OCI-M2 (cell line): ENCODE measurements at regions not wholly inside any gene's neighbourhood (a gene's known extent, or its start where the extent isn't known, plus 50 kb on each side); places are given as distances from the start of the nearest gene placed in this dataset.
"Not testable (repeated sequence)": the region's sequence is repeated elsewhere in the genome, so short reads cannot be mapped to it uniquely, and the experiment has no call there.

Experiments
- DNase-seq: peaks from one replicate; lab custom pipeline; 2025; ENCODE audit not compliant: unreplicated experiment; lab: John Stamatoyannopoulos, UW

DNA sequence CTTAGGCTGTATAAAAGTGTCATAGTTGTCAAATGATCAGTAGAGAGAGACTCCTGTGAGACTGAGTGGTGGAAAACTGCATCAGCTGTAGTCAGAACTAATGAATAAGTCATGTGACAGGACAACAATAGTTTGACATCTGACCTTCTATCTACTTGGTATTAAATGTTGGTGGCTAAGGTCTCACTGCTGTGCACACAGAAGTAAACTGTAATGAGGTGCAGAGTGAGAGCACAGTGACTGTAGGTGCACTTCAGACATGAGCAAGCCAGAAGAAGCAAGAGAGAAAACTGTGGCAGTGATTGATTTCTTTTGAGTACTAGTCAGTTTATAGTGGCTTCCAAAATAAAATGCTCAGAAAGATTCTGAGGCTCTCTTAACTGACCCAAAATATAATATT lies 803.6 kb downstream of the RAPGEF2 start:
- no peak for DNase-seq

GRCh38 chr4:159910721-159911120 lies 807.8 kb downstream of the RAPGEF2 start:
- DNase-seq, result no peak

GRCh38 chr4:159922119-159922518 lies 819.2 kb downstream of the RAPGEF2 start:
- no peak for DNase-seq

- DNase-seq, result no peak
Measured at GRCh38 chr4:159925770-159926169, 822.9 kb downstream of the RAPGEF2 start.

- no peak for DNase-seq
Measured at GRCh38 chr4:159926871-159927270, 824.0 kb downstream of the RAPGEF2 start.

DNA sequence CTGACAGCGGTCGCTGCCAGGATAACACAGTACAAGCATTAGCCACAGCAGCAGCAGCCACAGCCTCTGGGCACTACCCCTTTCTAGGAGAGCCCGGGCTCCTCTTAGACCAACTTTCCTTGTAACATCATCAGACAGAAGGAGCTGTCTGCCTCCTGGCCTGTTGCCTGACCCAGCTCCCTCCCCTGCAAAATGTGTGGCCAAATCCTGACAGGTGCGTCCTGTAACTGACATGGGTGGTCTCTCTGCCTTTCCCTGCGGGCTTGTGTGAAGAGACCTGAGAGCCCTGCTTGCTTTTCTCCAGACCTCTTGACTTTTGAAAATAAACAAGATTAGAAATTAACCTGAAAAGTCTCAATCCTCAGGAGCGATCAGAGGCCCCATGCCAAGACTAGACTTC lies 824.9 kb downstream of the RAPGEF2 start:
- no peak for DNase-seq

DNA sequence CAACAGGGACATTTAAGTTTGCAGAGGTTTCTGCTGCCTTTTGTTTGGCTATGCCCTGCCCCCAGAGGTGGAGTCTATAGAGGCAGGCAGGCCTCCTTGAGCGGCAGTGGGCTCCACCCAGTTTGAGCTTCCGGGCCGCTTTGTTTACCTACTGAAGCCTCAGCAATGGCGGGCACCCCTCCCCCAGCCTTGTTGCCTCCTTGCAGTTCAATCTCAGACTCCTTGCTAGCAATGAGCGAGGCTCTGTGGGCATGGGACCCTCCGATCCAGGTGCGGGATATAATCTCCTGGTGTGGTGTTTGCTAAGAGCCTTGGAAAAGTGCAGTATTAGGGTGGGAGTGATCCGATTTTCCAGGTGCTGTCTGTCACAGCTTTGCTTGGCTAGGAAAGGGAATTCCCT lies 831.7 kb downstream of the RAPGEF2 start:
- DNase-seq, result not testable (repeated sequence)

- DNase-seq, result no peak
Measured at GRCh38 chr4:159937595-159937994, 834.7 kb downstream of the RAPGEF2 start.

DNA sequence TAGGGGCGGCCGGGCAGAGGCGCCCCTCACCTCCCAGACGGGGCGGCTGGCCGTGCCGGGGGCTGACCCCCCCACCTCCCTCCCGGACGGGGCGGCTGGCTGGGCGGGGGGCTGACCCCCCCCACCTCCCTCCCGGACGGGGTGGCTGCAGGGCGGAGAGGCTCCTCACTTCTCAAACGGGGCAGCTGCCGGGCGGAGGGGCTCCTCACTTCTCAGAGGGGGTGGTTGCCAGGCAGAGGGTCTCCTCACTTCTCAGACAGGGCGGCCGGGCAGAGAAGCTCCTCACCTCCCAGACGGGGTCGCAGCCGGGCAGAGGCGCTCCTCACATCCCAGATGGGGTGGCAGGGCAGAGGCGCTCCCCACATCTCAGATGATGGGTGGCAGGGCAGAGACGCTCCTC lies 836.8 kb downstream of the RAPGEF2 start:
- DNase-seq, result not testable (repeated sequence)

- DNase-seq, result no peak
Measured at GRCh38 chr4:159941076-159941475, 838.2 kb downstream of the RAPGEF2 start.

DNA sequence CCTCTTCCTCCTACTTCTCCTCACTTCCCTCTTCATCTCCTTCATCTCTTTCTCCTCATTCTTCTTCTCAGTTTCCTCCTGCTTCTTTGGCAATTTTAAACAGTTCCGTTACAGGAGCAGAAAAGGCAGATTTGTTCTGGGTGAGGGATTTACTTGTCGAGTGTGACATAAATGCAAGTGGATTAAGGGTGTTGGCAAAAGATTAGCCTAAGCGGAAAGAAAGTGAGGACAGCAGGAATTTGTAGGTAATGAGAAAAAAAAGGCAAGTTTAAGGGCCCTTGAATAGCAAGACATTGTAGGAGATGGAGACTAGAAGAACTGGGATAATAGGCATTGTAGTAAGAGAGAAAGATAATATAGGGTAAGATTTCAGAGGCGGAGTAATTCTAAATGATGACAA lies 841.6 kb downstream of the RAPGEF2 start:
- no peak for DNase-seq

DNA sequence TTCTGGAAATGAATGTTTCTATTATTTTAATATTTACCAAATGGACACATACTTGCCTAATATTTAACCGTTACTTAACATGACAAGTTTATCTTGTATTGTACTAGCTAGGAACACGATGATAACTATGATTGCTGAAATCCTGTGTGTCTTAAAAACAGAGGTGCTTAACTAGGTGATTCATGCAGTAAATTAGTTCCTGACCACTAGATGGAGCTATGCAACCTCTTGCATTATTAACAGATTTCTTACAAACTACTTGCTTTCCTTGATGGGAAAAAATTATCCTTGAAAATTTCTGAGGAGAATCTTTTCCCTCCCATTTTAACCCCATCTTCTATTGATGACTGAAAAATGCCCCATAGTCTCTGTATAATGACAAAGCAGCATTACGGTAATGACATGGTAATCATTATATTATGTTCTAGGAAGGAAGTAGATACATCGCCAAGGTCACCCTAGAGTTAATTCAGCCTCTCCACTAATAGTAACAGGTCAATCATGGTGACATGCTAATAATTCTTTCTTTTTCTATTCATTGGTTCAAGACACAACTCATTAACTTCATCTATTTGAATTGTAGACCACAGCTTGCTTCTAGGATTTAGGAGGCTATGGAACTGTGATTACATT lies 844.2 kb downstream of the RAPGEF2 start:
- DNase-seq, result no peak

DNA sequence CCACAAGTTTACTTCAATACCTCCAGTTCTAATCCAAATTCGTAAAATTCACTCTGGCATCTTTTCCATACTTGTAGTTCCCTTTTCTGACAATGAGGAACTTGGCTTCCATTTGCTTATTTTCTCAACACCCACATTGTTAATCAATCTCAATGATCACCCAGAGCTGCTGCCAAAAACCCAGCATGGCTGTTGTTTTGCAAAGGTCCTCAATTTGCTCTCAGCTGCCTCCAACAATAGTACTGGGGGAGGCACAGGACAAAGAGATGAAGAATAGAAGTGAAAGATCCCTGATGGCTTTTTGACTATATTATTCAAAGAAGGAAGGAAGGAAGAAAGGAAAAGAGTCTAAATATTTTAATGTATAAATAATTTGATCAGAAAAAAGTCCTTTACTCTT lies 847.8 kb downstream of the RAPGEF2 start:
- DNase-seq, result no peak

GRCh38 chr4:159966746-159967145 lies 863.9 kb downstream of the RAPGEF2 start:
- DNase-seq, result no peak

- peak; percentile 0 for DNase-seq
Measured at GRCh38 chr4:159976871-159977482, 874.1 kb downstream of the RAPGEF2 start.

DNA sequence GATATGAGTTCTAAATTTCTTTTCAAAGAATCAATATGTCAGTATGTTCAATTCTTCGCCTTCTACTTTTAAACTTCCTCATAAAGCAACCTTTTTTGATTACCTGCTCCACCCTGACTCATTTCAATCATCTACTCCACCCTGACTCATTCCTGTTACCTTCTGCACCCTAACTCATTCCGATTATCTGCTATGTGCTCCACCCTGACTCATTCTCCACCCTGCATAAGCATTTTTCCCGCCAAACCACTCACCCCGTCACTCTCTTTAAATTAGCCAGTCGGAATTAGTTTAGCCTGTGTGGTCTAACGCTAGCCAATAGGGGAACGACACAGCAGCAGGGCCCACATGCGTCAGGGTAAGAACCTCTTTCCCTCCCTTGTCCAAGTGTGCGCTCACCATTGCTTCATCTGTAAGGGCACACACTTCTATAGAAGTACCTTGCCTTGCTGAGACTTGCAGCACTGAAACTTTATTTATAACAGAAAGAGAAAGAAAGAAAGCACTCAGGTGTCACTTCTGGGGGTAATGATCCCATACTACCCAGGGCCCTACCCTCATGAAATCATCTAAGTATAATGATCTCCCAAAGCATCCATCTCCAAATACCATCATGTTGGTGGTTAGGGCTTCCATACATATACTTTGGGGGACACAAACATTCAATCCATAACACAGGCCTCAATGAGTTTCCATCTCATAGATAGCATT lies 875.2 kb downstream of the RAPGEF2 start:
- DNase-seq, result no peak

- DNase-seq, result no peak
Measured at GRCh38 chr4:159979351-159979750, 876.5 kb downstream of the RAPGEF2 start.

DNA sequence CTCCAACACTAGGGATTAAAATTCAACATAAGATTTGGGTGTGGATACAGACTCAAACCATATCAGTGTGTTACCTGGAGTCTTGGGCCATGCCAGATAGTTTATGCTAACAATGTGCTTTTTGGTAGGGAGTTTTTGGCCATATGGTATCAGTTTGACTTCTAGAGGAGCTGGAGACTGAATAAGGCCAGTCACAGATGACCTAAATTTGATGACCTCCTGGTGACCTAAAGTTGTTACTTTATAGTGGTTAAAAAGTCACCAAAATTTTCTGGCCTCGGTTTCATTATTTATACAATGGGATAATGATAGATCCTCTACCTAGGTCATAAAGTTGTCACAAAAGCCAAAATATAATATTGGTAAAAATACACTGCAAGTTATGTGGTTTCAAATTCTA lies 877.1 kb downstream of the RAPGEF2 start:
- no peak for DNase-seq

GRCh38 chr4:159980826-159981468 lies 878.1 kb downstream of the RAPGEF2 start:
- DNase-seq, result no peak

DNA sequence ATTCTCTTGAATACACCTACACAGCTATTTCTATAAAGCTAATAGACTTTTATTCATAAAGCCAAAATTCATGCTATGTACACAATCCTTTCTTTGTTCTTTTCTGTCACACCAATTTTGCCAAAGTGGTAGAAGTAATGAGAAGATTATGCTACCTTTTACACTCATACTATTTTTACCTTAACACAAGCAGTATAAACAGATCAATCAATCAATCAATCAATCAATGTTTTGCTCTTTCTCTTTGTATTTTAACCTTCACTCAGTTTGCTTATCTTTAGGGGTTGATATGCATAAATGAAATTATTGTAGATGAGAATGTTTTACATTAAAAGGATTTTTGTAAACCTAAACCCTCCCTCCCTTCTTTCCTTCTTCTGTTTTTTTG lies 878.6 kb downstream of the RAPGEF2 start:
- DNase-seq, result no peak

- no peak for DNase-seq
Measured at GRCh38 chr4:159983082-159983481, 880.2 kb downstream of the RAPGEF2 start.
